Activated naive CD4-positive, alpha-beta T cell treated with anti-CD3 and anti-CD28 coated beads, Interleukin-2, amount 10 ng/mL, durations not matched to agents 7 days and 5 days (primary cell): ENCODE measurements at regions not wholly inside any gene's neighbourhood (a gene's known extent, or its start where the extent isn't known, plus 50 kb on each side); places are given as distances from the start of the nearest gene placed in this dataset.

Source experiments
- CTCF ChIA-PET: fragments of 350-600 bp; sonication (Branson Sonifier 250); formaldehyde crosslinking; loops from one replicate; lab custom pipeline; 2021; ENCODE audit warnings: antibody characterized with exemption; lab: Charles Lee
- DNase-seq: peaks from one replicate; pipeline ENCODE4 v3.0.0-alpha.2; 2020
- H3K27ac Mint-ChIP-seq: one replicate; pipeline ENCODE4 v1.8.0; 2021; ENCODE audit warnings: mild to moderate bottlenecking, moderate library complexity, mixed read lengths
- H3K27me3 Mint-ChIP-seq: one replicate; pipeline ENCODE4 v1.8.0; 2021; ENCODE audit warnings: mild to moderate bottlenecking, mixed read lengths
- H3K36me3 Mint-ChIP-seq: one replicate; pipeline ENCODE4 v1.8.0; 2021; ENCODE audit warnings: mixed read lengths
- H3K4me1 Mint-ChIP-seq: one replicate; pipeline ENCODE4 v1.8.0; 2021; ENCODE audit warnings: mixed read lengths
- H3K4me3 Mint-ChIP-seq: one replicate; pipeline ENCODE4 v1.8.0; 2021; ENCODE audit warnings: mild to moderate bottlenecking, moderate library complexity, mixed read lengths
- H3K9me3 Mint-ChIP-seq: one replicate; pipeline ENCODE4 v1.8.0; 2021; ENCODE audit warnings: mixed read lengths

- no peak for DNase-seq
- Mint-ChIP-seq H3K36me3 (no peaks in the 10 kb centered on the region), H3K27me3 (peaks cover 29% of the 10 kb centered on the region), H3K9me3 (no peaks in the 10 kb centered on the region), H3K4me1 (no peaks in the 10 kb centered on the region), H3K27ac (no peak overlapping the region), H3K4me3 (no peak overlapping the region)
- CTCF ChIA-PET: no interaction called here
Measured at GRCh38 chr2:41943159-41943558, 104.7 kb upstream of the PKDCC start.

DNA sequence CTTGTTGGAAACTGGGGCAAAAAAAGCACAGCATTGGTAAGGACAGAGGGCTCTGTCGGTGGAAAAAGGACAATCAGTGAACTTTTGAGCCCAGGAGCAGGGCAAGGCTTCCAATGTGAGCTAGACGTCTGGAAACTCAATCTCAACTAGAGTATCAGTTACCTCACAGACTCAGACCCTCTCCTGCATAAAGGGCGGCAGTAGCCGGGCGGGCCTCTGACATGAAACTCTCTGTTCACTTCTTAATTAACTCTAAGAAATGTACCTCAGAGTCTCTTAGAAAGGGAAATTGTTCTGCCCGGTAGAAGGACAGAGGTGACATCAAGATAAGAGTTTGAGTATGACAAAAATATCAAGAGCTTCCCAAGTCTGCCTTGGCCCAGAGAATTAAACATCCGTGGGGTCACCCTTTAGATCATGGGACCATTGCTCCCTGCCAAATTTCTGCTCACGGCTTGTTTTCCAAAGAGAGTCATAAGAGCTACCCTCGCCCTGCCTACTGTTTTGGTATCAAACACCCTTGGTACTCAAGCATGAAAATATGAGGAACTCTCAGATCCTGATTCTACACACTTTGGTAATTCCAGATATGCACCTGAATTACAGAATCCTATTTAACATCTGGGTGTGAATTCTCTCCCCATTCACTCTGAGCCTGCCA is 103.5 kb upstream of the PKDCC start:
- Mint-ChIP-seq H3K27me3 (peaks cover 33% of the 10 kb centered on the region), H3K27ac (no peak overlapping the region), H3K4me3 (no peak overlapping the region), H3K36me3 (no peaks in the 10 kb centered on the region), H3K4me1 (no peaks in the 10 kb centered on the region), H3K9me3 (no peaks in the 10 kb centered on the region)
- CTCF ChIA-PET: no interaction called here
- no peak for DNase-seq

DNA sequence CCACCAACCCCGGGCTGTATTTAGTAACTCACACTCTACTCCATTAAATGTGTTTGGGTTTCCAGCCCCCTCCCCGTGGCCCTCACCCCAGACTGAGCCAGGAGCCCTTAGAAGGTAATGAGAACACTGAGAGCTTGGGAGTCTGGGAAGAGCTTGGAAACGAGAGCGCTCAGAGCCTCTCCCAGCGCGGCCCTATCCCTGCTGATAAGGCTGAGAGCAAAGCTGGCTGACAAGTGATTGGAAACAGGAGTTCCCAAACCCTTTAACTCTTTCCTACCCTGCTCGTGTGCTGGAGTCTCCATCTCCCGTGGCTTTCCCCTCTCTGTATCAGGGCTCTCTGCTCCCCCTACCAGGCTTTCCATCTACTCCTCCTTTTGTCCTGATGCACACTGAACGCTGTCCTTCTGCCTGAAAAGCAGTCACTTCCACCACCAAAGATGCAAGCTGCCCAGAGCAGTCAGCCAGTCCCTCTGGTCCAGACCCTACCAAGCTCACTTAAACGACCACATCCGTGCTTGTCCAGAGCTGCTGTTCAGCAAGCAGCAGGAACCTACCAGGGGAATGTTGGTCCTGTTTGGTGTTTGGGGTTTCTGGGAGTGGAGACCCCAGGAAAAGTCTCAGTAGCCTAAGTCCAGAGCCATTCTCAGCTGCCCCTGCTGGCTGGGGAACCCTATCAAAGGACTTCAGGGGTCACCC is 100.0 kb upstream of the PKDCC start:
- CTCF ChIA-PET: interaction anchor here (0.9 kb wide), 1 partner anchor 107 kb away, joined by 3 read pairs; no protein-coding TSS in a partner anchor
- Mint-ChIP-seq H3K27me3 (peaks cover 35% of the 10 kb centered on the region), H3K36me3 (no peaks in the 10 kb centered on the region), H3K4me1 (no peaks in the 10 kb centered on the region), H3K27ac (no peak overlapping the region), H3K9me3 (no peaks in the 10 kb centered on the region), H3K4me3 (no peak overlapping the region)
- no peak for DNase-seq

GRCh38 chr2:41948397-41948763 is 99.4 kb upstream of the PKDCC start:
- Mint-ChIP-seq H3K27me3 (peaks cover 33% of the 10 kb centered on the region), H3K27ac (no peak overlapping the region), H3K9me3 (no peaks in the 10 kb centered on the region), H3K4me1 (no peaks in the 10 kb centered on the region), H3K4me3 (no peak overlapping the region), H3K36me3 (no peaks in the 10 kb centered on the region)
- no peak for DNase-seq
- CTCF ChIA-PET: interaction anchor here (0.9 kb wide), 1 partner anchor 108 kb away, joined by 3 read pairs; no protein-coding TSS in a partner anchor

DNA sequence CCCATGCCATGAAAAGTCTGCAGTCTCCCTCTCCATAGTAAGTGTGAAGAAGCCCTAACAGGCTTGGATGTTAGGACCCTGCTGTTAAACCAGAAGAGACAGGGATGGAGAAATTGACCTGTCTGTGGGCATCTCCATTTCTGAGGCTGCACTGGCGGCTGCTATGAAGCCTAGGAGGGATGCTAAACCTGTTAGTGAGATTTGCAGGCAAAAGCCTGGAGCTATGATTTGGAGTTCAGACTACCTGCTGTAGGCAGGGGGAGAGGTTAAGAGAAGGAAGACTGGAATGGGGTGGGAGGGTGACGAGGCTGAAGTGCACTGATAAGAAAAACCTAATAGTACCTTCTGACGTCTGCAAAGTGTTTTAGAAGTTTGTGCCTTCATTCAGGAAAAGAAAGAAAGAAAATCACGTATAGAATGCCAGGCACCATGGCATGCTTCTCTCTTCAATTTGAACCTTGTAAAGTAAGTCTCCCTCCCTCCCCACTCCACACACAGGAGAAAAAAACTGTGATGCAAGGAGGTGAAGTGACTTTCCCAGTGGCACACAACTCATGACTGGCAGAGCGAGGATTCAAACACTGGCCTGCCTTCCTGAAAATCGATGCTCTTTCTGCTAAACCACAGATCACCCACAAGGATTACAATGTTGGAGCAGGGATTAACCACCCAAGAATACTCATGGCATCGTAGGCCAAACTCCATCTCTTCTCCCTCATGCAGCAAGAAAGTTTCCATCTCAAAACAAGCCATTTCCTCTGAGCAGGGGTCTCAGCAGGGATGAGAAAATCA is 98.5 kb upstream of the PKDCC start:
- Mint-ChIP-seq H3K9me3 (no peaks in the 10 kb centered on the region), H3K27me3 (peaks cover 28% of the 10 kb centered on the region), H3K36me3 (no peaks in the 10 kb centered on the region), H3K27ac (no peak overlapping the region), H3K4me1 (peaks cover 3% of the 10 kb centered on the region), H3K4me3 (no peak overlapping the region)
- CTCF ChIA-PET: no interaction called here
- DNase-seq: no peak

DNA sequence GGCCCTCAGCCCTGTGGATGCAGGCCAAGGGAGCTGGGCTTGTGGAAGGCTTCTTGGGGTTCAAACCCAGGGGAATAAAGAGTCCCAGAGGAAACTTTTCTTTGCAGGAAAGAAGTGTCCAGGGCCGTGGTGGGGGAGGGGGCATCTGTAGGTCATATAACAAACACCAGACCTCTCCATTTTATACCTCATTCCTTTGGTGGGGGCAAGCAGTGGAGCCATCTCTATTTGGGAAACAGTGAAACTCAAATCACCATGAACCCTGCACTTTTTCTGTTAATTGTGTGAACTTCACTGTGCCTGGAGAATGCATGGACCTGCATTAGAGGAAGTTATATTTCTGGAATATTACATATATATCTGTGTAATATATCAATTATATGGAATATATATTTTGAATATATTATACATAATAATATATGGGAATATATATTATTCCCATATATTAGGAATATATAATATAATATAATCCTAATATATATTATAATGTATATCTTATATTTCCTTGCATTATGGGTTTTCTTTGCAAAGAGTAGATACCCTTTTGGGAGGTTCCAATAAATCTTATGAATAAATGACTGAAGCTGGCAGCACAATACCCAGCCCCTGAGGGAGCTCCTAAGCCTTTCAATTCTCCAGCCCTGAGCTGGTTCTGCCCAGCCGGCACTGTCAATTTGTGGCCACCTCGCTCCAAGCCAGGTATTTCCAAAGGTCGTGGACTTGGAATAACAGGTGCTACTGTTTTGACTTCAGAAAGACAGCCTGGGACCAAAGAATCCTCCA is 97.7 kb upstream of the PKDCC start:
- H3K9me3 Mint-ChIP-seq: no peaks in the 10 kb centered on the region

DNA sequence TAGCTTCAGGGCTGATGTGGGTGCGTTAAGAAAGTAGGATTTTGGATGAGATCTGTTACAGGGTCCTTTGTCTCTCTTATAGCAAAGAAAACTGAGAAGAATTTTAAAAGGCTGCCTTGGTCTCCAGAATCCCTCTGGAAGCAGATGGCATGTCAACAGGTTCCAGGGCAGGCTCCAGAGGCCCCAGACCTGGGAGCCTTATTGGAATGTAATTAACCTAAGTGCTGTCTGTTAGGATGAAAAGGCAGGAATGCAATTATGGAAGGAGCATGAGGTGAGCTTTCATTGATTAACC is 97.2 kb upstream of the PKDCC start:
- DNase-seq: no peak
- Mint-ChIP-seq H3K36me3 (no peaks in the 10 kb centered on the region), H3K27me3 (peaks cover 28% of the 10 kb centered on the region), H3K4me1 (peaks cover 3% of the 10 kb centered on the region), H3K27ac (no peak overlapping the region), H3K4me3 (no peak overlapping the region), H3K9me3 (no peaks in the 10 kb centered on the region)
- CTCF ChIA-PET: no interaction called here

More for the DNA sequence above, 97.7 kb upstream of the PKDCC start:
- H3K36me3 Mint-ChIP-seq: no peaks in the 10 kb centered on the region
- H3K27ac Mint-ChIP-seq: no peak overlapping the region
- peaks cover 28% of the 10 kb centered on the region for H3K27me3 Mint-ChIP-seq
- no peak for DNase-seq
- no peak overlapping the region for H3K4me3 Mint-ChIP-seq
- CTCF ChIA-PET: no interaction called here
- peaks cover 3% of the 10 kb centered on the region for H3K4me1 Mint-ChIP-seq

DNA sequence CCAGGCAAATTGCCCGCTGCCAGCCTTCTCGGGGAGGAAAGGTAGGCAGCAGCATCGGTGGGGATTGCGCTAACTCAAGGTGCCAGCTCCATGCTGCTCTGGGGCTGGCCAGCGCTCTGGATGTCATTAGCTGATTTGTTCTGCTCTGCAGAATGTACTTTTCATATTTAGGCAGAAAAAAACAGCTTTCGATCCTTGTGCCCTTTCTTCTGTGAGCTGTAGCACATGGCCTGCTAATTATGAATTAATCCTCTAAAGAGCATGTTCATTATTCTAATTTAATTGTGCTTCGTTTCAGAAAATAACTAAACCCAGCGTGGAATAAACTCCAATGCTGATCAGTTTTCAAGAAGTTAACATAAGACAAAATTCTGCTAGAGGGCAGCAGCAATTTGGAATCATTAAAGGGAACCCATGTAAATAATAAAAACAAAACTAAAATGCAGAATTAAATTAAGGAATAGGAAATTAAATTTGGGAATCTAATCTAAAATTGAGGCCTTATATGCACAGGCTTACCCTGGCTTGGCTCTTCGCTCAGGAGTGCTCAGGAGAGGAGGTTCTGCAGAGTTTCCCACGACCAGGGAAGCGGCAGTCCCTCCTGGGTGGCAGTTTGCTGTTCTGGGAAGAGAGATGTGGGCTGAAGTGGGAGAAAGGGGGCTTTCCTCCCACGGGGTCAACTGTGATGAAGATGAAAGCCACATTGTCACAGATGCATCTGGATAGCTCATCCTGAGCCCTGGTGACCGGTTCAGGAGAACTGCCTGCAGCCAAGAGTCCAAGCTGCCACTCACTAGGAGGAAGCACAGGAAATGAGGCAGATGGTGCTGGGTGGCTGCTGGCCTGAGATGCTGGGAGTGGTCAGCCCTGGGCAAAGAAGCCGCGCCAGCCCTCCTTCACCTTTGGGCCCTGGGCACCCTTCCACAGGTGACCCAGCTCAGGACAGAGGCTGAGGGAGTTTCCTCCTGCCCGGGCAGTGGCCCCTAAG is 93.2 kb upstream of the PKDCC start:
- Mint-ChIP-seq H3K36me3 (no peaks in the 10 kb centered on the region), H3K4me1 (peaks cover 3% of the 10 kb centered on the region), H3K4me3 (no peak overlapping the region), H3K27ac (no peak overlapping the region), H3K9me3 (no peaks in the 10 kb centered on the region), H3K27me3 (peaks cover 10% of the 10 kb centered on the region)
- CTCF ChIA-PET: interaction anchor here (0.6 kb wide), 1 partner anchor 276 kb away, joined by 3 read pairs; no protein-coding TSS in a partner anchor
- no peak for DNase-seq

DNA sequence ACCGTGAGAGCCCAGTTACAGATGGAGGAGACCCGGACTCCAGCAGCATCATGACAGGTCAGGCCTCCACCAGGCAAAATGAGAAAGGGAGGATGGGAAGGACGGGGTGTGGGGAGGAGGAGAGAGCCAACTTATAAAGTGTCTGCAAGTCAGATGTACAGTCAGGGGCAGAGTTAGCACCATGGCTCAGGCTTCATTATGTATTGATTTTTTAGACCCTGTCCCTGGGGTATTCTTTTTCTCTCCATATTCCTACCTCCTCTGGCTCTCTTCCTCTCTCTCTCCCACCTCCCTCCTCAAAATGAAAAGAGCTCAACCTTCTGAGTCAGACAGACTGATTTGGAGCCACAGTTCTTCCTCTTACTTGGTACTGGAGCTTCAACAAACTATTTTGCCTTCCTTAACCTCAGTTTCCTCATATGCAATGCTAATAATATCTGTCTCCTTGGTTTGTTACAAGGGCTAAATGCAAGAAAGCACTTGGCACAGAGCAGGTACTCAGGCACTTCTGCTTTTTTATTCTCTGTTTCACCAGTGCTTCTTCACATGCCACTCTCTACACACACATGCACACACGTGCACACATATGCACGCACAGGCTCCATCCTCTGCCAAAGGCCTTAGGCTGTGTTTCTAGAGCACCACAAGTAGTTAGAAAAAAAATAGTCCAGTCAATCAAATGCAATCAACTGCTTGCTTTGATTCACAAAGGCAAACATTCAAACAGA is 92.3 kb upstream of the PKDCC start:
- H3K4me3 Mint-ChIP-seq: no peak overlapping the region

DNA sequence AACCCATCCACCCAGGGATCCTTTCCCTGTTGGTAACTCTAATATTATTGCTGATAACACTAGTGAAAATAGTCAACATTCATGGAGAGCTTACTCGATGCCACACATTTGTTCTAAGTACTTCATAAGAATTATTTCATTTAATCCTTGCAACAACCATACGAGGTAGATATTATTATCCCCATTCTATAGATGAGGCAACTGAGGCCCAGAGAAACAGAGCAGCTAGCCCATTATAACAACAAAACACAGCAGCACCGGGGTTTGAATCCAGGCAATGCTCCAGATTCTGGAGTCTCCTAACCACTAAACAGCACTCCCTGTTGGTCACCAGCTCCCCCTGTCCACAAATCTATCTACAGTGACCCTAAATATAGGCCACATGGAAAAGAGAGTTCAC is 90.4 kb upstream of the PKDCC start:
- Mint-ChIP-seq H3K36me3 (no peaks in the 10 kb centered on the region), H3K27me3 (peaks cover 14% of the 10 kb centered on the region), H3K4me1 (peaks cover 3% of the 10 kb centered on the region), H3K27ac (no peak overlapping the region), H3K9me3 (no peaks in the 10 kb centered on the region), H3K4me3 (no peak overlapping the region)
- no peak for DNase-seq
- CTCF ChIA-PET: no interaction called here

More for the DNA sequence above, 92.3 kb upstream of the PKDCC start:
- Mint-ChIP-seq H3K4me1 (peaks cover 3% of the 10 kb centered on the region), H3K36me3 (no peaks in the 10 kb centered on the region), H3K27me3 (peaks cover 10% of the 10 kb centered on the region), H3K9me3 (no peaks in the 10 kb centered on the region), H3K27ac (no peak overlapping the region)
- CTCF ChIA-PET: no interaction called here
- DNase-seq: no peak

GRCh38 chr2:41958251-41958650 is 89.6 kb upstream of the PKDCC start:
- CTCF ChIA-PET: no interaction called here
- peaks cover 12% of the 10 kb centered on the region for H3K27me3 Mint-ChIP-seq
- H3K36me3 Mint-ChIP-seq: no peaks in the 10 kb centered on the region
- no peak for DNase-seq
- no peak overlapping the region for H3K27ac Mint-ChIP-seq
- no peaks in the 10 kb centered on the region for H3K9me3 Mint-ChIP-seq
- H3K4me1 Mint-ChIP-seq: peaks cover 3% of the 10 kb centered on the region
- H3K4me3 Mint-ChIP-seq: no peak overlapping the region

DNA sequence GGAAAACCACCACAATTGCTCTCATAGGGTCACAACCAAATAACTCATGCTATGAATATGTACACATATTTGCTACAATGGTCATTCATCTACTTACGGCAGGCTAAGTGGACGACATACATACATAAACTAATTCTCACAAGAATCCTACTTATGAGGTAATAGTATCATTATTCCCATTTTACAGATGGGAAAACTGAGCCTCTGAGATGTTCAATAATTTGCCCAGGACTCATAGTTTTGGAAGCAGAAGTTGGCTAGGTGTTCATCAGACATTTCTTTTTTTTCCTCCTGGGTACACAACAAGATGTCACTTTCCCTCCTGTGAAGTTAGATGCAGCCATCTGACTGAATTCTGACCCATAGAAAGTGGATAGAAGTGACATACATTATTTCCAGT is 89.0 kb upstream of the PKDCC start:
- Mint-ChIP-seq H3K9me3 (no peaks in the 10 kb centered on the region), H3K36me3 (no peaks in the 10 kb centered on the region), H3K4me1 (no peaks in the 10 kb centered on the region), H3K27me3 (peaks cover 8% of the 10 kb centered on the region), H3K27ac (no peak overlapping the region), H3K4me3 (no peak overlapping the region)
- no peak for DNase-seq
- CTCF ChIA-PET: interaction anchor here (0.7 kb wide), 1 partner anchor 129 kb away, joined by 3 read pairs; no protein-coding TSS in a partner anchor

DNA sequence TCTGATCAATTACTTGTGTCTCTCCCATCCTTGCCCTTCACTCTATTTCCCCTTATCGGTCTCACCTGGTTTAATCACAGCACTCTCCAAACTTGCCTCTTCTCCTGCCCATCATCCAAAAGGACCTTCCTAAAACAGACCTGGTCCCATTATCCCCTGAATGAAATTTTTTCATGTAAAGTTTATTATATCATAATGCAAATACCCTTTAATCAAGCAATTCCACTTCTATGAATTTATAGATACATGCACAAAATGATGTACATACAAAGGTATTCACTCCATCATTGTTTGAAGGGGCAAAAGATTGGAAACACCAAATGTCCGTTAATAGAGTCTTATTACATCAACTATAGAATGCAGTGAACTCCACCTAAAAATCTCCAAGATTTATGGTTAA is 88.1 kb upstream of the PKDCC start:
- no peak overlapping the region for H3K27ac Mint-ChIP-seq
- no peaks in the 10 kb centered on the region for H3K4me1 Mint-ChIP-seq
- DNase-seq: no peak
- H3K4me3 Mint-ChIP-seq: no peak overlapping the region
- no peaks in the 10 kb centered on the region for H3K9me3 Mint-ChIP-seq
- H3K27me3 Mint-ChIP-seq: peaks cover 14% of the 10 kb centered on the region
- no peaks in the 10 kb centered on the region for H3K36me3 Mint-ChIP-seq
- CTCF ChIA-PET: interaction anchor here (0.7 kb wide), 1 partner anchor 128 kb away, joined by 3 read pairs; no protein-coding TSS in a partner anchor
